IPS-18c (cell line): ENCODE measurements at regions not wholly inside any gene's neighbourhood (a gene's known extent, or its start where the extent isn't known, plus 50 kb on each side); places are given as distances from the start of the nearest gene placed in this dataset.
"Not testable (repeated sequence)": the region's sequence is repeated elsewhere in the genome, so short reads cannot be mapped to it uniquely, and the experiment has no call there.

Experiments used
- H3K4me3 ChIP-seq: 2 replicates; pipeline ENCODE4 v1.7.0; 2013; ENCODE audit warnings: low read depth, mild to moderate bottlenecking, low read length, moderate library complexity; ENCODE audit not compliant: insufficient read depth
- H3K9me3 ChIP-seq: one replicate; pipeline ENCODE4 v1.6.1; 2013; ENCODE audit warnings: mild to moderate bottlenecking, low read length, moderate library complexity; ENCODE audit not compliant: control insufficient read depth, insufficient read depth

DNA sequence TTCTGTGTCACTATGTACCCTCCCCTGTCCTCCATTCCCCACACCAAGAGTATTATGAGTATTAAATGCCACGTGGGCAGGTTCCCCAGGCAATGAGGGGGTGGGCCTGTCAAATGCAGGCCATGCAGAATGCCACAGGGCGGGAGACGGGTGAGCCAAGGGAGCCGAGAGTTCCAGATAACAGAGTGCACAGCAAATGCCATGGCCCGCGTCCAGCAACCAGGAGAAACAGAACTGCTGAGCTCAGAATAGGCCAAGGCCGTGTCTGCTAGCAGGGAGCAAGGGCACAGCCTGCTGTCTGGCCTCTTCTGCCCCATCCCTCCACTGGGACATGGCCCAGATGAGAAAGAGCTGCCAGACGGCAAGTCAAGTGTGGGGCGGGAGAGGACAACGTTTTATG lies 64.4 kb upstream of the PLGLB2 start:
- H3K4me3 ChIP-seq, H3K9me3 ChIP-seq: not testable (repeated sequence)

DNA sequence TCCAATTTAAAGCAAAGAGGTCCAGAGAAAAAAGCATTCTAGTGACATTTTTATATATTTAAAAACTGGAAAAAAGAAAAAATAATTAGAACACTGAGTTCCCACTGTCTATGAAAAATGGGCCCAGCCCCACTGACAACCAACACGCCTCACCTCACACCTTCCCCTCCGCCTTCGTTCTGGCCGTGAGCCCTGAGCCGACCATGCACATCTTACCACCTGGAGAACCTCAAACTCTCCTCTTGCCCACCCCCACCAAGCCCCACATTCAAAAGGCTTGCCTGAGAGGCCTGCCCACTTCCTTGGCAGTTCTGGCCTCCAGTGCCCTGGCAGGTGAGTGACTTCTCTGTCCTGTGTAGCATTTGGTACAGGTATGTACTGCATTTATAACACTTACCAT lies 63.9 kb upstream of the PLGLB2 start:
- H3K4me3 ChIP-seq, H3K9me3 ChIP-seq: not testable (repeated sequence)

GRCh38 chr2:87685558-87685957 lies 62.3 kb upstream of the PLGLB2 start:
- H3K4me3 ChIP-seq, H3K9me3 ChIP-seq: not testable (repeated sequence)

DNA sequence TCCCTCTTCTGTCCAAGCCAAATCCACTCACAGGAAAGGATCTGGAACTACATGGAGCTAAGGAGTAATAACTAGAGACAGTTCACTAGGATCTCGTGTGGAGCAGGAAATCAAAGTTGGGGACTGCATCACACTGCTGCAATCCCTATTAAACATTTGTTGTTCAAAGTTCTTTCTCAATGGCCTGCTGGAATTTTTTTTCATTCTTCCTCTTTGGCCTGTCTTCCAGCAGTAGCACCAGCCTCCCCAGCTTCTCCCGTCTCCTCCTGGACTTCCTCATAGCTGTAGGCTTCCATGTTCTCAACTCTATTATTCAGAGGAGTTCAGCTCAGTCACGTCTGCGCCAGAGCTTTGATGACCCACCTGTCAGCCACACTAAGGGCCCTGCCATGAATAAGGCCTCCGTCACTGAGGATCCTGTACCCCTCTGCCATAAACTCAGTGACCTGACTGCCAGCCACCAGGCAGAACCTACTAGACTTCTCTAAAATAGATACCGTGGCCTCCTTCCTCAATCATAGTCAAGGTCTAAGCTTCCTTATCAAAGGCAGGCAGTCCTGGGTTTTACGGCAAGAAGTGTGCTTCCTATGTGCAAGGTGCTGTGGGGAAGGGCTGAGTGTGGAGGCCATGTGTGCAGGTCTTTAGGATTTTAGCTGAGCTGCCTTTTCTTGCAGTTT lies 60.9 kb upstream of the PLGLB2 start:
- H3K9me3 ChIP-seq, H3K4me3 ChIP-seq: not testable (repeated sequence)

- not testable (repeated sequence) for H3K4me3 ChIP-seq, H3K9me3 ChIP-seq
Observed at GRCh38 chr2:87687550-87688270, 60.2 kb upstream of the PLGLB2 start.

- not testable (repeated sequence) for H3K9me3 ChIP-seq, H3K4me3 ChIP-seq
Observed at GRCh38 chr2:87691899-87692592, 55.8 kb upstream of the PLGLB2 start.

- H3K4me3 ChIP-seq, H3K9me3 ChIP-seq: not testable (repeated sequence)
Observed at GRCh38 chr2:87692914-87693313, 55.0 kb upstream of the PLGLB2 start.

DNA sequence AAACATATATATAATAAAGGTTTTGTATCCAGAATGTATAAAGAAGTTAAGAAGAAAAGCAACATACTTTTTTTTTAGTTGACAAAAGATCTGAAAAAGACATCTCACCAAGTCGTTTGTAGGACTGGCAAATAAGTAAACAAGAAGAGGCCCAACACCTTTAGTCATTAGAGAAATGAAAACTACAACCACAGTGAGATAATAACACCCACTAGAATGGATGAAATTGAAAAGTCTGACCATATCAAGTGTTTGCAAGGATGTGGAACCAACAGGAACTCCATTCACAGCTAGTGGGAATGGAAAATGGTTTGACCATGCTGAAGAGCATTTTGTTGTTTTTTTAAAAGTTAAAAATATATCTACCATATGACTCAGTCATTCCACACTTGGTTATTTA lies 54.0 kb upstream of the PLGLB2 start:
- not testable (repeated sequence) for H3K4me3 ChIP-seq

DNA sequence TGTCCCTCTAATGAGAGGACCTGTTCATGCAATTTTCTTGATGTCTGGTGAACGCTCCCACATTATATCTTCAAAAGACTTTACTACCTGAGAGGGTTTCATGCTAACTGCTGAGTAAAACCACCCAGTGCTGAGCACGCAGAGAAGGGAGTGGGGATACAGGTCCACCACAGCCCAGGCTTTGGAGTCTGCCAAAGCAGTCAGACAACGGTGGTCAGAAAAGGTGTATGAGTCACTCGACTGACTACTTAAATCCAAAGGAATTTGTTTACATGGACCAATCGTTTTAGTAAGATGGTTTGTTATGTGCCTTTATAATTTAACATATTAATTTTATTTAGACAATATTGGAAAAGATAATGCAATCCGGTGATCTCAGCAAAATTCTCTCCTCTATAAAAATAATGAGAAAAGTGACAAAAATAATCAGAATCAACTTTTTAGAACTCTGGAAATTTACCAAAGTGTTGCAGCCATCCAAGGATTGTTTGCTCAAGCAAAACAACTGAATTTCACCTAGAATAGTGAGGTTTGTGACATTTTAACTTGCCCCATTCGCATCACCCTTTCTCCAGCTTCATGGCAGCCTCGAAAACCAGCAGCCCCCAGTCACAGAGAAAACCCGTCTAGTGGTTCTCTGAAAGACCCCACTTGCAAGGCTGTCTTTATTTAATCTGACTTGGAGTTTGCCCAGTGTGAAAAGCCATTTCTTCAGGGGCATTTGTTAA lies 52.1 kb upstream of the PLGLB2 start:
- not testable (repeated sequence) for H3K9me3 ChIP-seq, H3K4me3 ChIP-seq

More for the DNA sequence above, 54.0 kb upstream of the PLGLB2 start:
- H3K9me3 ChIP-seq: not testable (repeated sequence)
